AG09309 (cell line): ENCODE measurements at regions not wholly inside any gene's neighbourhood (a gene's known extent, or its start where the extent isn't known, plus 50 kb on each side); places are given as distances from the start of the nearest gene placed in this dataset.

Experiments used
- DNase-seq: peaks from one replicate; pipeline ENCODE4 v3.0.0-alpha.2; 2010; ENCODE audit warnings: low read depth
- H3K4me3 ChIP-seq: 2 replicates; pipeline ENCODE4 v1.5.1; 2011; ENCODE audit warnings: mild to moderate bottlenecking, low read depth, low read length, moderate library complexity; ENCODE audit not compliant: control insufficient read depth
- CTCF ChIP-seq: IDR thresholded peaks from 2 replicates; pipeline ENCODE4 v1.5.1; 2011; ENCODE audit warnings: mild to moderate bottlenecking, low read depth, low read length, inconsistent platforms; ENCODE audit not compliant: insufficient read depth, control insufficient read depth; ENCODE audit errors: missing control alignments

- no peak overlapping the region for H3K4me3 ChIP-seq
- no peak for TF ChIP-seq CTCF
- DNase-seq: no peak
Measured at GRCh38 chr6:91694016-91694654, 1107.3 kb upstream of the MAP3K7 start.

GRCh38 chr6:91691449-91691848 lies 1104.6 kb upstream of the MAP3K7 start:
- no peak for TF ChIP-seq CTCF
- DNase-seq: no peak
- no peak overlapping the region for H3K4me3 ChIP-seq

- H3K4me3 ChIP-seq: no peak overlapping the region
- TF ChIP-seq CTCF: no peak
- no peak for DNase-seq
Measured at GRCh38 chr6:91683240-91683639, 1096.4 kb upstream of the MAP3K7 start.

GRCh38 chr6:91681296-91681695 lies 1094.4 kb upstream of the MAP3K7 start:
- no peak overlapping the region for H3K4me3 ChIP-seq
- no peak for DNase-seq
- TF ChIP-seq CTCF: no peak

- no peak for DNase-seq
Measured at GRCh38 chr6:91678679-91679446, 1092.0 kb upstream of the MAP3K7 start.

GRCh38 chr6:91672201-91672600 lies 1085.3 kb upstream of the MAP3K7 start:
- TF ChIP-seq CTCF: no peak

More at GRCh38 chr6:91678679-91679446, 1092.0 kb upstream of the MAP3K7 start:
- no peak overlapping the region for H3K4me3 ChIP-seq
- no peak for TF ChIP-seq CTCF

GRCh38 chr6:91669871-91670268 lies 1083.0 kb upstream of the MAP3K7 start:
- no peak overlapping the region for H3K4me3 ChIP-seq
- TF ChIP-seq CTCF: no peak
- DNase-seq: no peak

More at GRCh38 chr6:91672201-91672600, 1085.3 kb upstream of the MAP3K7 start:
- DNase-seq: no peak
- no peak overlapping the region for H3K4me3 ChIP-seq
